Panc1 (cell line): ENCODE measurements at regions not wholly inside any gene's neighbourhood (a gene's known extent, or its start where the extent isn't known, plus 50 kb on each side); places are given as distances from the start of the nearest gene placed in this dataset.

ENCODE experiments used
- ATAC-seq: fragments of 200-7000 bp; cut with Tn5 transposase; 2 replicates; pipeline ENCODE4 v1.9.1; 2020; ENCODE audit warnings: mild to moderate bottlenecking, moderate library complexity
- BruUV-seq: library from RNA; stranded (reverse); fragments of 400-500 nt; replicated peaks from 2 replicates; lab custom pipeline; 2021; lab: Mats Ljungman, UMichigan
- CTCF ChIA-PET: fragments of 300-600 bp; sonication (Branson Sonifier 250); formaldehyde crosslinking; loops from one replicate; lab custom pipeline; 2022; ENCODE audit warnings: antibody characterized with exemption; lab: Charles Lee
- POLR2A ChIA-PET: fragments of 300-600 bp; sonication (Branson Sonifier 250); formaldehyde crosslinking; loops from one replicate; lab custom pipeline; 2022; ENCODE audit warnings: antibody characterized with exemption; lab: Charles Lee
- DNase-seq: peaks from one replicate; pipeline ENCODE4 v3.0.0-alpha.2; 2010; ENCODE audit warnings: low read depth, low spot score
- H3K27ac ChIP-seq: 2 replicates; pipeline ENCODE4 v1.5.1; 2011; ENCODE audit warnings: mild to moderate bottlenecking, low read length, inconsistent platforms
- H3K27me3 ChIP-seq: fragments of 200-500 bp; sonication (Bioruptor generic); 2 replicates; pipeline ENCODE4 v1.6.0; 2014; ENCODE audit warnings: low read length, inconsistent platforms; ENCODE audit not compliant: control insufficient read depth, insufficient read depth
- H3K36me3 ChIP-seq: fragments of 200-500 bp; sonication (Bioruptor generic); 2 replicates; pipeline ENCODE4 v1.5.1; 2014; ENCODE audit warnings: inconsistent platforms, mild to moderate bottlenecking, low read length, moderate library complexity; ENCODE audit not compliant: control insufficient read depth, insufficient read depth
- H3K4me1 ChIP-seq: 2 replicates; pipeline ENCODE4 v1.5.1; 2011; ENCODE audit warnings: inconsistent platforms, mild to moderate bottlenecking, low read length, moderate library complexity; ENCODE audit not compliant: control insufficient read depth, insufficient read depth
- H3K4me3 ChIP-seq, 2 experiments: 2 replicates each; pipeline ENCODE4 v1.5.1; 2011 to 2012; ENCODE audit warnings: low read depth in 2 of 2, low read length in 2 of 2, mild to moderate bottlenecking in 2 of 2, inconsistent platforms in 1 of 2, moderate library complexity in 1 of 2
- H3K9me3 ChIP-seq: fragments of 200-500 bp; sonication (Bioruptor generic); 2 replicates; pipeline ENCODE4 v1.5.1; 2014; ENCODE audit warnings: low read depth, mild to moderate bottlenecking, inconsistent platforms, low read length, moderate library complexity; ENCODE audit not compliant: control insufficient read depth, insufficient read depth
- POLR2AphosphoS5 ChIP-seq: IDR thresholded peaks from 2 replicates; pipeline ENCODE4 v1.6.1; 2012; ENCODE audit warnings: mild to moderate bottlenecking, low read depth, low read length, moderate library complexity
- SIN3A ChIP-seq: IDR thresholded peaks from 2 replicates; pipeline ENCODE4 v1.6.1; 2012; ENCODE audit warnings: low read depth, mild to moderate bottlenecking, low read length, moderate library complexity, borderline replicate concordance; ENCODE audit not compliant: insufficient read depth
- TCF7L2 ChIP-seq: IDR thresholded peaks from 2 replicates; pipeline ENCODE4 v1.6.1; 2011; ENCODE audit warnings: mild to moderate bottlenecking, low read depth, low read length, inconsistent platforms
- in situ Hi-C: cut with HindIII; loops from 2 replicates; pipeline ENCODE4 v1.10.0; 2016; ENCODE audit warnings: low sequenced_read_pairs, low pct_unique_long_range_greater_than_20kb
- intact Hi-C: fragments of 100-400 bp; cut with micrococcal nuclease; formaldehyde crosslinking; loops from one replicate; pipeline ENCODE4 v1.10.0; 2022; ENCODE audit not compliant: unreplicated experiment
- TF ChIP-seq, protein P1 (sequence below): fragments of 450-650 bp; IDR thresholded peaks from 2 replicates; pipeline ENCODE4 v1.5.1; 2017; ENCODE audit warnings: mild to moderate bottlenecking
- TF ChIP-seq, protein P2 (sequence below), 2 experiments: IDR thresholded peaks; 2 replicates each; pipeline ENCODE4 v1.6.1; 2011 to 2012; ENCODE audit warnings: low read depth in 2 of 2, control low read depth in 1 of 2, low read length in 1 of 2, mild to moderate bottlenecking in 1 of 2, moderate library complexity in 1 of 2; ENCODE audit not compliant: insufficient read depth in 1 of 2

DNA sequence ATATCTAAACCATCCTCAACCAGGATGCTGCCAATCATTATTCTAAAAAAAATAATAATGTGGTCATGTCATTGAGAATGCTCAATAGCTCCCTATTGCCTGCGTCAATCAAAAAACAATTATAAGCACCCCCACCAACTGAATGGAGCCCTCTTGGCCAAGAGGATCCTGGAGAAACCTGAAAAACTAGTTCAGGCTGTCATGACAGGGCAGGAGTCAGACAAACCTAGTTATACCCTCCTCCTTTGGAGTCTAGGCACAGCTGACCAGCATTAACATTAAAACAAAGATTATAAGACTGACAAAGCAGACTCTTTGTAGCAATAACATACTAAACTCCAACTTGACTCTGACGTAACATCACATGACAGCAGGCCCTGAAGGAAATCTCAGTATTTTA lies 119.2 kb upstream of the CCL2 start:
- intact Hi-C loops (no loop called here), in situ Hi-C loops (no loop called here)
- Histone ChIP-seq H3K27me3 (peaks cover 8% of the 10 kb centered on the region), H3K36me3 (no peaks in the 10 kb centered on the region), H3K9me3 (no peaks in the 10 kb centered on the region), H3K4me1 (no peaks in the 10 kb centered on the region), H3K27ac (no peak overlapping the region), H3K4me3 (no peak overlapping the region)
- BruUV-seq: no TSS peak
- POLR2A ChIA-PET: no interaction called here
- DNase-seq: no peak
- no peak for TF ChIP-seq SIN3A
- TF ChIP-seq, protein P1, sequence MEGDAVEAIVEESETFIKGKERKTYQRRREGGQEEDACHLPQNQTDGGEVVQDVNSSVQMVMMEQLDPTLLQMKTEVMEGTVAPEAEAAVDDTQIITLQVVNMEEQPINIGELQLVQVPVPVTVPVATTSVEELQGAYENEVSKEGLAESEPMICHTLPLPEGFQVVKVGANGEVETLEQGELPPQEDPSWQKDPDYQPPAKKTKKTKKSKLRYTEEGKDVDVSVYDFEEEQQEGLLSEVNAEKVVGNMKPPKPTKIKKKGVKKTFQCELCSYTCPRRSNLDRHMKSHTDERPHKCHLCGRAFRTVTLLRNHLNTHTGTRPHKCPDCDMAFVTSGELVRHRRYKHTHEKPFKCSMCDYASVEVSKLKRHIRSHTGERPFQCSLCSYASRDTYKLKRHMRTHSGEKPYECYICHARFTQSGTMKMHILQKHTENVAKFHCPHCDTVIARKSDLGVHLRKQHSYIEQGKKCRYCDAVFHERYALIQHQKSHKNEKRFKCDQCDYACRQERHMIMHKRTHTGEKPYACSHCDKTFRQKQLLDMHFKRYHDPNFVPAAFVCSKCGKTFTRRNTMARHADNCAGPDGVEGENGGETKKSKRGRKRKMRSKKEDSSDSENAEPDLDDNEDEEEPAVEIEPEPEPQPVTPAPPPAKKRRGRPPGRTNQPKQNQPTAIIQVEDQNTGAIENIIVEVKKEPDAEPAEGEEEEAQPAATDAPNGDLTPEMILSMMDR: no peak
- TF ChIP-seq POLR2AphosphoS5: no peak
- TF ChIP-seq TCF7L2: no peak
- CTCF ChIA-PET: no interaction called here
- ATAC-seq: no peak

DNA sequence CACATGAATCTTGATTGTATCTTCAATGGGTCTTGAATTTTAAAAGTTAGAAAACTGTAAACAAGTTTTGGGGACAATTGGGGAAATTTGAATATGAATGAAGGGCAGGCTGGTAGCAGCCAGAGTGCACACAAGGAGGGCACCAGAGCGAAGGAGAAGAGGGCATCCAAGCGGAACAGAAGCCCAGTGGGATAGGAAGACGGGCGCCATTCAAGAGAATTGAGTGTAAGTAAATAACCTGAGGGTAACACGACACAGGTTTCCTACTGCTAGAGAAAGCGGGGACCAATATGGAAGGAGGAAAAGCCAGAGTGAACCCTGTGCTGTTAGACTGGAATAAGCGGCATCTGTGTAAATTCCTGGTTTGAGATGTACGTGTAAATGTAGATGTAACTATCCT lies 115.1 kb upstream of the CCL2 start:
- ATAC-seq (no peak), DNase-seq (no peak)
- no peaks in the 10 kb centered on the region for H3K4me1 ChIP-seq
- H3K36me3 ChIP-seq: no peaks in the 10 kb centered on the region
- no peaks in the 10 kb centered on the region for H3K9me3 ChIP-seq
- BruUV-seq: no TSS peak
- TF ChIP-seq TCF7L2 (no peak), SIN3A (no peak), POLR2AphosphoS5 (no peak)
- TF ChIP-seq, protein P1: no peak
- TF ChIP-seq, protein P2, sequence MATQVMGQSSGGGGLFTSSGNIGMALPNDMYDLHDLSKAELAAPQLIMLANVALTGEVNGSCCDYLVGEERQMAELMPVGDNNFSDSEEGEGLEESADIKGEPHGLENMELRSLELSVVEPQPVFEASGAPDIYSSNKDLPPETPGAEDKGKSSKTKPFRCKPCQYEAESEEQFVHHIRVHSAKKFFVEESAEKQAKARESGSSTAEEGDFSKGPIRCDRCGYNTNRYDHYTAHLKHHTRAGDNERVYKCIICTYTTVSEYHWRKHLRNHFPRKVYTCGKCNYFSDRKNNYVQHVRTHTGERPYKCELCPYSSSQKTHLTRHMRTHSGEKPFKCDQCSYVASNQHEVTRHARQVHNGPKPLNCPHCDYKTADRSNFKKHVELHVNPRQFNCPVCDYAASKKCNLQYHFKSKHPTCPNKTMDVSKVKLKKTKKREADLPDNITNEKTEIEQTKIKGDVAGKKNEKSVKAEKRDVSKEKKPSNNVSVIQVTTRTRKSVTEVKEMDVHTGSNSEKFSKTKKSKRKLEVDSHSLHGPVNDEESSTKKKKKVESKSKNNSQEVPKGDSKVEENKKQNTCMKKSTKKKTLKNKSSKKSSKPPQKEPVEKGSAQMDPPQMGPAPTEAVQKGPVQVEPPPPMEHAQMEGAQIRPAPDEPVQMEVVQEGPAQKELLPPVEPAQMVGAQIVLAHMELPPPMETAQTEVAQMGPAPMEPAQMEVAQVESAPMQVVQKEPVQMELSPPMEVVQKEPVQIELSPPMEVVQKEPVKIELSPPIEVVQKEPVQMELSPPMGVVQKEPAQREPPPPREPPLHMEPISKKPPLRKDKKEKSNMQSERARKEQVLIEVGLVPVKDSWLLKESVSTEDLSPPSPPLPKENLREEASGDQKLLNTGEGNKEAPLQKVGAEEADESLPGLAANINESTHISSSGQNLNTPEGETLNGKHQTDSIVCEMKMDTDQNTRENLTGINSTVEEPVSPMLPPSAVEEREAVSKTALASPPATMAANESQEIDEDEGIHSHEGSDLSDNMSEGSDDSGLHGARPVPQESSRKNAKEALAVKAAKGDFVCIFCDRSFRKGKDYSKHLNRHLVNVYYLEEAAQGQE (IDR thresholded peaks at IDR 0.05; ENCODE audit: insufficient read depth in 1 of 2, low read depth in 2 of 2, low read length in 1 of 2): no peak
- in situ Hi-C loops (no loop called here), intact Hi-C loops (no loop called here)
- H3K27ac ChIP-seq: no peak overlapping the region
- ChIA-PET CTCF (interaction anchor here (0.8 kb wide), 1 partner anchor 595 kb away, joined by 3 read pairs; no protein-coding TSS in a partner anchor), POLR2A (no interaction called here)
- H3K27me3 ChIP-seq: peaks cover 8% of the 10 kb centered on the region; the same call in 1 of the 2 replicates
- H3K4me3 ChIP-seq: no peak overlapping the region
